ENCODE measurements at regions not wholly inside any gene's neighbourhood (a gene's known extent, or its start where the extent isn't known, plus 50 kb on each side); places are given as distances from the start of the nearest gene placed in this dataset.

DNA sequence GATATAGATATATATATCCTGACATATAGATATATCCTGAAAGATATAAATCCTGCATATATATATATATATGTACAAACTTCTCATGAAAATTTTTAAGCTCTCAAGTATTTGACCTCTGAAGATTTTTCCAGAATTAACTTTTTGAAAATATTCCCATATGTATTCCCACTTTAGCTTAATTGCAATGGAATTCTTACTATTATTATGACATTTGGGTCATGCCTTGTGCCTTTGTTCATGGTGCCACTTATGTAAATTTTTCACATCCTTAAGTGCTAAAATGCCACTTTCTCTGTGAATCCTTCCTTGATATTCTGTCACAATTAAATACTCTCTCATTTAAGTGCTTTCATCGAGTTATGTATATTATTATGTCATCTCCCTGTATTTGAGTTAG is 398.2 kb upstream of the SEL1L start:
- H3K4me1 ChIP-seq (ENCODE audit: low read depth, poor library complexity, severe bottlenecking) = no peaks in the 10 kb centered on the region
- H2AFZ ChIP-seq (ENCODE audit: low read depth) = no peak overlapping the region
- H3K9ac ChIP-seq = no peak overlapping the region
- TF ChIP-seq, protein P1, sequence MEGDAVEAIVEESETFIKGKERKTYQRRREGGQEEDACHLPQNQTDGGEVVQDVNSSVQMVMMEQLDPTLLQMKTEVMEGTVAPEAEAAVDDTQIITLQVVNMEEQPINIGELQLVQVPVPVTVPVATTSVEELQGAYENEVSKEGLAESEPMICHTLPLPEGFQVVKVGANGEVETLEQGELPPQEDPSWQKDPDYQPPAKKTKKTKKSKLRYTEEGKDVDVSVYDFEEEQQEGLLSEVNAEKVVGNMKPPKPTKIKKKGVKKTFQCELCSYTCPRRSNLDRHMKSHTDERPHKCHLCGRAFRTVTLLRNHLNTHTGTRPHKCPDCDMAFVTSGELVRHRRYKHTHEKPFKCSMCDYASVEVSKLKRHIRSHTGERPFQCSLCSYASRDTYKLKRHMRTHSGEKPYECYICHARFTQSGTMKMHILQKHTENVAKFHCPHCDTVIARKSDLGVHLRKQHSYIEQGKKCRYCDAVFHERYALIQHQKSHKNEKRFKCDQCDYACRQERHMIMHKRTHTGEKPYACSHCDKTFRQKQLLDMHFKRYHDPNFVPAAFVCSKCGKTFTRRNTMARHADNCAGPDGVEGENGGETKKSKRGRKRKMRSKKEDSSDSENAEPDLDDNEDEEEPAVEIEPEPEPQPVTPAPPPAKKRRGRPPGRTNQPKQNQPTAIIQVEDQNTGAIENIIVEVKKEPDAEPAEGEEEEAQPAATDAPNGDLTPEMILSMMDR (conservative IDR thresholded peaks at IDR 0.05; ENCODE audit: low read depth, low read length) = no peak
- H4K20me1 ChIP-seq (ENCODE audit: insufficient read depth) = no peaks in the 10 kb centered on the region
- no peaks in the 10 kb centered on the region for H3K36me3 ChIP-seq (ENCODE audit: insufficient read depth)
- no peak overlapping the region for H3K4me3 ChIP-seq (IDR thresholded peaks at IDR 0.05; ENCODE audit: insufficient read depth, low read depth, low read length)
- no peaks in the 10 kb centered on the region for H3K27me3 ChIP-seq (ENCODE audit: insufficient read depth, low read depth)
- H3K4me2 ChIP-seq = no peak overlapping the region
- no peak overlapping the region for H3K27ac ChIP-seq
- H3K79me2 ChIP-seq (ENCODE audit: insufficient read depth, low read depth) = no peaks in the 10 kb centered on the region

DNA sequence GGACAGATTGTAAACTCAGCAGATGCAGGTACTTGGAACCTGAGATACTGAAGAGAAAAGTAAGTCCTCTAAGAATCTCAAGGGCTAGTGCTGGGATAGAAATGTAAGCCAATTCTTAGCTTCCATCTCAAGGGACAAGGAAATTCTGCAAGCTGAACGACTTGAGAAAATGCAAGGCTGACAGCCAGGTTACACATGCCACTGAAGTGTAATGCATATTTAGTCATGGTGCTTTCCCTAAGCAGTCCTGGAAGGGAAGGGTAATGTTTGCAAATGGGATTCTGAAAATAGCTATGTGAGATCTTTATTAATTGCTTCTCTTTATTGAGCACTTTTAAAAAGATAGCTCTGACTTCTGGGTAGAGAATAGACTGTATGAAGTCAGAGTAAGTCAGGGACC is 402.7 kb upstream of the SEL1L start:
- Histone ChIP-seq H3K4me1 (ENCODE audit: low read depth, poor library complexity, severe bottlenecking) (no peaks in the 10 kb centered on the region), H4K20me1 (ENCODE audit: insufficient read depth) (no peaks in the 10 kb centered on the region), H3K27me3 (ENCODE audit: insufficient read depth, low read depth) (no peaks in the 10 kb centered on the region), H2AFZ (ENCODE audit: low read depth) (no peak overlapping the region), H3K4me2 (no peak overlapping the region), H3K4me3 (IDR thresholded peaks at IDR 0.05; ENCODE audit: insufficient read depth, low read depth, low read length) (no peak overlapping the region), H3K36me3 (ENCODE audit: insufficient read depth) (no peaks in the 10 kb centered on the region), H3K9ac (no peak overlapping the region), H3K79me2 (ENCODE audit: insufficient read depth, low read depth) (no peaks in the 10 kb centered on the region), H3K27ac (no peak overlapping the region)
- TF ChIP-seq, protein P1 (conservative IDR thresholded peaks at IDR 0.05; ENCODE audit: low read depth, low read length) = no peak

DNA sequence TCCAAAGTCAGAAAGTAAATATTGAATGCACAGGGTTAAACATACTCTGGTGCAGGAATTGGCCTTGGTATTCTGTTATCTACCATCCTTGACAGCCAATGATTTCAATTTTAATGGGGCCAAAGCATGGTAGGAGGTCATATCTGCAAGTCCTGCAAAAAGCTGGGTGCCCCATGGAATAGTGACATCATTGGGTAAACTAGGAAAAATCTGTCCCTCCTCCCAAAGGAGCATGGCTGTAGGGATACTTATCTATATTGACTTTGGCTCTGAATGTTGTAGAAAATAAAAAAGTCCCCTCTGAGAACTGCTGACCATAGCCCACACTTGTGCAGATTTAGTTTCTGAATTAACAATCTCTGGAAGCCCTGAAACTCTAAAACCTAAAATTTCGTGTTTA is 403.2 kb upstream of the SEL1L start:
- Histone ChIP-seq H3K9ac (no peak overlapping the region), H3K4me2 (no peak overlapping the region), H3K79me2 (ENCODE audit: insufficient read depth, low read depth) (no peaks in the 10 kb centered on the region), H4K20me1 (ENCODE audit: insufficient read depth) (no peaks in the 10 kb centered on the region), H3K36me3 (ENCODE audit: insufficient read depth) (no peaks in the 10 kb centered on the region), H2AFZ (ENCODE audit: low read depth) (no peak overlapping the region), H3K27ac (no peak overlapping the region), H3K4me3 (IDR thresholded peaks at IDR 0.05; ENCODE audit: insufficient read depth, low read depth, low read length) (no peak overlapping the region), H3K4me1 (ENCODE audit: low read depth, poor library complexity, severe bottlenecking) (no peaks in the 10 kb centered on the region), H3K27me3 (ENCODE audit: insufficient read depth, low read depth) (no peaks in the 10 kb centered on the region)
- TF ChIP-seq, protein P1 (conservative IDR thresholded peaks at IDR 0.05; ENCODE audit: low read depth, low read length) = no peak

DNA sequence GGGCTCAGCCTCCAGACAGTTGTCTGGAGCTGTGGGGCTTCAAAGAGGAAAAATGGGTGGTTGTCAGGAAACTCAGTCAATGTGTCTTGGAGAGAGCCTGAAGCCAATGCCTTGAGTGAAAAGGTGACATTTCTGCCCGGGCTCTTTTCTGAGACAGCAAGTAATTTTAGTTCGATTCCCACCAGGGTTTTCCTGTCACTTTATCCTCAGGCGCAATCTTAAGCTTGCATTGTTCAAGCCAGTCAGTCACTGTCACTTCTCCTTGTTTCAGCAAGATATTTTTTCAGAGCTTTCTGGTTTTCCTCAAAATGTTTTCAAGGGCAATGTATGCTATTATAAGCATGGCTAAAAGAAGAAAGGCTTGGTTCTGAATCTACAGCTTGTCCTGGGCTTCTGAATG is 404.7 kb upstream of the SEL1L start:
- TF ChIP-seq, protein P1 (conservative IDR thresholded peaks at IDR 0.05; ENCODE audit: low read depth, low read length) = no peak
- Histone ChIP-seq H3K36me3 (ENCODE audit: insufficient read depth) (no peaks in the 10 kb centered on the region), H3K4me3 (IDR thresholded peaks at IDR 0.05; ENCODE audit: insufficient read depth, low read depth, low read length) (no peak overlapping the region), H3K4me2 (no peak overlapping the region), H3K27ac (no peak overlapping the region), H3K9ac (no peak overlapping the region), H4K20me1 (ENCODE audit: insufficient read depth) (no peaks in the 10 kb centered on the region), H3K79me2 (ENCODE audit: insufficient read depth, low read depth) (no peaks in the 10 kb centered on the region), H2AFZ (ENCODE audit: low read depth) (no peak overlapping the region), H3K27me3 (ENCODE audit: insufficient read depth, low read depth) (no peaks in the 10 kb centered on the region), H3K4me1 (ENCODE audit: low read depth, poor library complexity, severe bottlenecking) (no peaks in the 10 kb centered on the region)

DNA sequence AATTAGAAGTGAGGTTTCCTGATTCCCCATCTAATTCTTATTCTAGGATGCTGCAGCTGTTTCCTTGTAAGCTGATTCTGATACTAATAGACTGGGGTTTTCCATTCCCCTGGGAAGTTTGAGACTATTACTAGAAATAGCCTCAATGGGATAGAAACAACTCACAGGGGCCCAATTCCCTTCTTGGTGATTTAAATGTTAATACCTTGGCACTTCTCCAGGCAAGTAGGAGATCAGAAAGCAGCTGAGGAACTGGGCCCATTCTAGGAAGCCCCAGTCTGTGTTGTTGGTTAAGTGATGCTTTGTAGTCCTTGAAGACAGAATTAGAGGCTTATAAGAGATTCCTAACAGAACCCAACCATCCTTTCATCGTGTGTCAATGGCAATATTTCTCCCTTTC is 407.0 kb upstream of the SEL1L start:
- TF ChIP-seq, protein P1 (conservative IDR thresholded peaks at IDR 0.05; ENCODE audit: low read depth, low read length) = no peak

More for the DNA sequence above, 407.0 kb upstream of the SEL1L start:
- no peak overlapping the region for H3K4me2 ChIP-seq
- H4K20me1 ChIP-seq (ENCODE audit: insufficient read depth) = no peaks in the 10 kb centered on the region
- no peaks in the 10 kb centered on the region for H3K4me1 ChIP-seq (ENCODE audit: low read depth, poor library complexity, severe bottlenecking)
- no peaks in the 10 kb centered on the region for H3K36me3 ChIP-seq (ENCODE audit: insufficient read depth)
- no peak overlapping the region for H2AFZ ChIP-seq (ENCODE audit: low read depth)
- no peak overlapping the region for H3K4me3 ChIP-seq (IDR thresholded peaks at IDR 0.05; ENCODE audit: insufficient read depth, low read depth, low read length)
- no peaks in the 10 kb centered on the region for H3K79me2 ChIP-seq (ENCODE audit: insufficient read depth, low read depth)
- H3K27me3 ChIP-seq (ENCODE audit: insufficient read depth, low read depth) = no peaks in the 10 kb centered on the region
- no peak overlapping the region for H3K9ac ChIP-seq
- H3K27ac ChIP-seq = no peak overlapping the region
